Mesenteric fat pad (tissue), 1 donor: ENCODE measurements at regions not wholly inside any gene's neighbourhood (a gene's known extent, or its start where the extent isn't known, plus 50 kb on each side); places are given as distances from the start of the nearest gene placed in this dataset.
"Not testable (repeated sequence)": the region's sequence is repeated elsewhere in the genome, so short reads cannot be mapped to it uniquely, and the experiment has no call there.

Experiments
- DNase-seq: peaks from one replicate; pipeline ENCODE4 v3.0.0-alpha.2; 2020; ENCODE audit warnings: low spot score
- donor health status: DM: yes; HTN: yes; CAD: no.

DNA sequence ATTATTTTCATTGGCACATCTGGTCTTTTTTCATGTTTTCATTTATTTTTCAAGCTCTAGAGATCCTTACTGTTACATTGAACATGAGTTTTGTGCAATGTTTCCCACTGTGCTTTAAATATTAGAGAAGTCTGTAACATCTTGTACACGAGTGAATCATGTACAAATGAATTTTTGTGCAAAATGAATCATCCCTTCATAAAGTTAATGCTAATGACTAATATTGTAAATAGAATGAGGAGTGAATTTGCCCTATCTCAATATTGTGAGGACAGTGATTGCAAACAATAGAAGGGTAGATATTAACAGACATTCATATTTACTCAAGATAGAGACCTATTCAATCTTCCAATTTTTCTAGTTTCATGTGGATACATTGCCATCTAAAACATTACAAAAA lies 463.3 kb upstream of the FOXG1 start:
- no peak for DNase-seq

DNA sequence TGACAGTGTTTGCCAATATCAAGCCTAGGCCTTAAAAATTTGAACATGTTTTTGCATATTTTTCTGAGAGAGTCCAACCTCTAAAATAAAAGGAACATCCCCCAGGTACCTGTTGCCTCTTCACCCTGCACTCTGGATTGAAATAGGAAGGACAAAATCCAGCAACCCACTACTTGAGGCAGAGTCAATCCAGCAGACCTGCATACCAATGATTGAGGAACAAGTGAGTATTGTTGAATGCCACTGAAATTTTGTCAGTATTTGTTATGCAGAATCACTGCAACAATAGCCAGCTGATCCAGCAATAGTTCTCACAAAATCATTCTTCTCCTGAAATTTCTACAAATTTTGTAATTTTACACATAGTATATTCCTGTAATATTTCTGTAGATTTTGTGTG lies 460.6 kb upstream of the FOXG1 start:
- no peak for DNase-seq

DNA sequence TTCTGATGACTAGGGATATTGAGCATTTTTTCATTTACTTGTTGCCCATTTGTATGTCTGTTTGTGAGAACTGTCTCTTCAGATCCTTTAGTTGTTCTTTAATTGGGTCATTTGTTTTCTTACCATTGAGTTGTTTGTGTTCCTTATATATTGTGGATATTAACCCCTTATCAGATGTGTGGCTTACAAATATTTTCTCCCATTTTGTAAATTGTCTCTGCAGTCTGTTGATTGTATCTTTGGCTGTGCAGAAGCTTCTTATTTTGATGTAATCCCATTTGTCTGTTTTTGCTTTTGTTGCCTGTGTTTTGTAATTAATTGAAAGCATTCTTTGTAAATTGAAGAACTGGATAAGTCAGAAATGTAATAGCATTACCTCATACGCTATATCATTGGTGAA lies 459.1 kb upstream of the FOXG1 start:
- no peak for DNase-seq

DNA sequence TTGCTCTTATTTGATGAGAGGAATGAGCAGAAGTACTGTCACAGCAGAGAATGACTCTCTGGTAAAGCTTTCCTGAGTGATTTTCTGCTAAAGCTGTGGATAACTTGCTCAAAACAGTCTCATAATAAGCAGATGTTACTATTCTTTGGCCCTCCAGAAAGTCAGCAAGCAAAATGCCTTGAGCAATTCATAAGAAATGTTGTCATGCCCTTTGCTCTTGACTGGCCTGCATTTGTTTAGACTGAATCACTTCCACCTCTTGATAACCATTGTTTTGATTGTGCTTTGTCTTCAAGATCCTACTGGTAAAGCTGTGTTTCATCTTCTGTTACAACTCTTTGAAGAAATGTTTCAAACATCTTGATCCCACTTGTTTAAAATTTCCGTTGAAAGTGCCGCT lies 457.9 kb upstream of the FOXG1 start:
- DNase-seq = no peak

DNA sequence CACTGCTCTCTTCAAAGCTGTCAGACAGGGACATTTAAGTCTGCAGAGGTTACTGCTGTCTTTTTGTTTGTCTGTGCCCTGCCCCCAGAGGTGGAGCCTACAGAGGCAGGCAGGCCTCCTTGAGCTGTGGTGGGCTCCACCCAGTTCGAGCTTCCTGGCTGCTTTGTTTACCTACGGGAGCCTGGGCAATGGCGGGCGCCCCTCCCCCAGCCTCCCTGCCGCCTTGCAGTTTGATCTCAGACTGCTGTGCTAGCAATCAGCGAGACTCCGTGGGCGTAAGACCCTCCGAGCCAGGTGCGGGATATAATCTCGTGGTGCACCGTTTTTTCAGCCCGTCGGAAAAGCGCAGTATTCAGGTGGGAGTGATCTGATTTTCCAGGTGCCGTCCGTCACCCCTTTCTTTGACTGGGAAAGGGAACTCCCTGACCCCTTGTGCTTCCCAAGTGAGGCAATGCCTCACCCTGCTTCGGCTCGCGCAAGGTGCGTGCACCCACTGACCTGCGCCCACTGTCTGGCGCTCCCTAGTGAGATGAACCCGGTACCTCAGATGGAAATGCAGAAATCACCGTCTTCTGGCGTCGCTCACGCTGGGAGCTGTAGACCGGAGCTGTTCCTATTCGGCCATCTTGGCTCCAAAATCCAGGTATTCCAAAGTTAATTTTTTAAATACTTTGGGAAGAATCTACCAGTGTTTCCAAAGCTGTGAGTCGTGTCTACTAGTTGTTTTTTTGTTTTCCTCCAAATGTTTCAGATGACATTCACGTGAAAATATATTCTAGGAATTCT lies 448.5 kb upstream of the FOXG1 start:
- not testable (repeated sequence) for DNase-seq

DNA sequence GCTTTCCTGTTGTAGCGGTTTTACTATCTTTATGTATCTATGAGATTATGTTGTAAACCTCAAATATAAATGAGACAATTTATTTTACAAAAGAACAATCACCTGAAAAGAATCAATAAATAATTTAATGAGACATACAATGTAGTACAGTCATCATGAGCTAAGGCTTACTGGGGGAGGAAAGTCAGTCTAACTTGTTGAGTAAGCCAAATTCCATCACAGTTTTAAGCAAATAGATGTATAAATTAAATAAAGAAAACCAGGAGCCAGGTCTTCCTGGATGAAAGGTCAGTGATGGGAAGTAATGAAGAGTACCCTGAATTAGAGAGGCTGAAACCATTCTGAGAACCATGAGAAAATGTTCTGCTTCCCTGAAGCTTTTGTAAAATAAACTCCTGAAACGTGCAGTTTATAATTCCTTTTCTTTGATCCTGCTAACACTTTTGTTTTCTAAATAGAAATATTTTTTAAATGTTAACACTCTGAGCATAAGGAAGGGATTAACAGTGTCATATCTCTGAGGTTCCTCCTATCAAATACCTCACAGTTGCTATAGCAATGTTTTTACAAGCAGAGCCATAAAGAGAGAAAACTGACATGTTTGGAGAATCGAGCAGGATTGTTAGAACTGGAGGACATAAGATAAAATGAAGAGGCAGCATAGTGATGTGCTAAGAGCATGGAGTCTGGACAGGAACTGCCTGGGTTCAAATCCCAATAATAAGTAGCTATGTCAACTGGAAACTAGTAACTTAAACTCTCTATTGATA lies 444.9 kb upstream of the FOXG1 start:
- no peak for DNase-seq

DNA sequence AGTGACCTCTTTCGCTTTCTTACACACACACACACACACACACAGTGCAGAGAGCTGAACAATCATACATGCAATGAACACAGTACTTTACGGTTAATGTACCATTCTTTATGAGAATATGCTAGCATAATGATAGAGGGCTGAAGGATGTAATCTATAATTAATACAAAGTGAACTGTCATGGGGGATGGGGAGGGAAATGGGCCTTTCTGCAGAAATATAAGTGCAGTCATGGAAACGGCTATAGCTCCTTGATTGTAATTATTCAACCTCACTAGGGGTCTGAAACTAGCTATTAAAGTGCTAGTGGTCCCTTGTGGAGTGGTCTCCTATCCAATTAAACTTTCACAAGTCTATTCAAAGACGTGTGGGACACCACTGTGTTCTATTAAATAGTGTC lies 443.2 kb upstream of the FOXG1 start:
- no peak for DNase-seq

DNA sequence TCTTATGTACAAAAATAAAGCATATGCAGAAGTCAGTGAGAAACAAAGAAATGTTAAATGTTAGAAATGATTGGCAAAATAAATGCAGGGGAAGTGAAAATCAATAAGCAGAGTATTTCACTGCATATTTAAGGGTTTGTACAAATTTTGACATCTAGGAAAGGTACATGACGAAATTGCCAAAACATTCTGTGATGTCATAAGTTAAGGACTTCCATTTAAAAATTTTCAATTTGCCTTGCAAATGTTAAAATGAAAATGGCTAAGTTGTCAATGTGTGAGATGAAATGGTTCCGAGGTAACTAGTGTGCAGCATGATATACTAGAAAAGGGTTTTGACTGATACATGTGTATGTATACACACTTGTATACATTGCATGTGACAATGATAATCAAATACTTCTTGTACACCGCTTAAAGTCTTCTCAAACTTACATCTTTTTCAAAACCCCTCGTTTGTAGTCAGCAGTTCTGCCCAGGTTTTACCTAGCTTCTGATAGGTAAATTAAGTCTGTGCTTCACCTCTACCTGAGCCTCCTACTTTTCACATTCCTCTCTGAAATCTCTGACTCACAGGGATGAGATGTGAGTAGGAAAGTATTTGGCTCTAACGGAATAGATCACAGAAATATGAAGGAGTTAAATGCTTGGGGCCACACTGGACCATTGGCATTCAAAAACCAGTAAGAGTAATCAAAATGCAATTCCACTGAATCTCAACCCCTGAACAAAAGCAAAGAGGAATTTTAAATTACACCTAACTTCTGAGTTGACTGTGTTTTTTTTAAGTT lies 442.4 kb upstream of the FOXG1 start:
- DNase-seq = no peak

DNA sequence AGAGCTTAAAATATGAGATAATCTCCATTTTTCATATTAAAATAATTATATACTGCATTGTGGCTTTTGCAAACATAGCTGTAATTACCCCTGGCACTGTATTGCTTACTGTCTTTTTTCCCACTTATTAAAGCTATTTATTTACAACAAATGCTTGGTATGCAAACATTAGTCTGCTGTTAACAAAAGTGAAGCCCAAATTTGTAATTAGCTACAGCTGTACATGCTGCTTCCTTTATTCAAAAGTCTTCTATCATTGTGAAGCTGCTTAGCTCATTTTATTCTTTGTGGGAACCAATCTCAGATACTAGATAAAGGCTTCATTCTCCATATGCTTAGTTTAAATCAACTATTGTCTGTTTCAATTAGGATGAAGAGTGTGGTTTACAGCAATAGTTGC lies 425.8 kb upstream of the FOXG1 start:
- no peak for DNase-seq

DNA sequence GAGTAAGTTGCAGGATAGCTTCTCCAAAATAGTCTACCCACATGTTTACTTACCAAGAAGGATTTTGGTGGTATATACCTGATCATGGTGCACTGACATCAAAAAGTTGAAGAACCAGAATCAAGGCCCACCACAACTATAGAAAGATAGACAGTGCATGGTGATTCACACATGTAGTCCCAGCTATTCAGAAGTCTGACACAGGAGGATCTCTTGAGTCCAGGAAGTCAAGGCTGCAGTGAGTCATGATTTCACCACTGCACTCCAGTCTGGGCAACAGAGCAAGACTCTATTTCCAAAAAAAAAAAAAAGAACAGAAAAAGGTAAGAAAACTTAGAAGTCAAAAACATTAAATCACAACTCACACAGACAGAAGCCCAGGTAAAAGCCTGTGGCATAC lies 422.2 kb upstream of the FOXG1 start:
- DNase-seq = no peak

DNA sequence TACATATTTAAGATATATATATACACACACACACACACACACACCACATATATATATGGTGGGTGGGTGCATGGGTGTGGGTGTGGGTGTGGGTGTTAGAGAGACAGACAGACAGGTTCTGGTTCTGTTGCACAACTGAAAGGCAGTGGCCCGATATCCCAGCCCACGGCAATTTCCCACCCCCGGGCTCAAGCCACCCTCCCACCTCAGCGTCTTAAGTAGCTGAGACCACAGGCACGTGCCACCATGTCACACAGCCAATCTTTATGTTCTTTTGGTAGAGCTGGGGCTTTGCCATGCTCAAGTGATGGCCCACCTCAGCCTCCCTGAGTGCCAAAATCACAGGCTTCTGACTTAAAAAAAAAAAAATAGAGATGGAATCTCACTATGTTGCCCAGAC lies 417.8 kb upstream of the FOXG1 start:
- DNase-seq = no peak

DNA sequence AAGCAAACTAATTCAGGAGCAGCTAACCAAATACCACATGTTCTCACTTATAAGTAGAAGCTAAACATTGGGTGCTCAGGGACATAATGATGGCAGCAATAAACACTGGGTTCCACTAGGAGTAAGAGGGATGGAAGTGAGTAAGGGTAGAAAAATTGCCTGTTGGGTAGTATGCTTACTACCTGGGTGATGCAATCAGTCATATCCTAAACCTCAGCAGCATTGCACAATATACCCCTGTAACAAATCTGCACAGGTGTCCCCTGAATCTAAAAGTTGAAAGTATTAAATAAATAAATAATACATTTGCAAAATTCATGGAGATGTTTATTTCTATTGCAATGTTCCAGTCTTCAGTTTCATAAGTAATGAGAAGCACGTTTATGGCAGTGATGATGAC lies 409.8 kb upstream of the FOXG1 start:
- no peak for DNase-seq

DNA sequence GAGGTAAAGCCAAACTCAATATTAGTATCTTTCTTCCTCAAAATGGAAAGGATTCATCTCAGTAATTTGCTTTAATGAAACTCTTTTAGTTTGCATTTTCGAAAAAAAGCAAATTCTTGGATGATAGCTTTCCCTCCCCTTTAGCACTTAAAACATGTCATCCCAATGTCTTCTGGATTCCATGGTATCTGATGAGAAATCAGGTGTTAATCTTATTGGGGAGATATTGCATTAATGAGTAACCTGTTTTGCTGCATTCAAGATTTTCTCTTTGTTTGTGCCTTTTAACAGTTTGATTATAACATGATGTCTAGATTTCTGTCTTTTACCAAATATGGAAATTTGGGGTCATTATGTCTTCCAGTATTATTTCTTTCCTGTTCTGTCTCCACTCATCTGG lies 405.1 kb upstream of the FOXG1 start:
- no peak for DNase-seq

DNA sequence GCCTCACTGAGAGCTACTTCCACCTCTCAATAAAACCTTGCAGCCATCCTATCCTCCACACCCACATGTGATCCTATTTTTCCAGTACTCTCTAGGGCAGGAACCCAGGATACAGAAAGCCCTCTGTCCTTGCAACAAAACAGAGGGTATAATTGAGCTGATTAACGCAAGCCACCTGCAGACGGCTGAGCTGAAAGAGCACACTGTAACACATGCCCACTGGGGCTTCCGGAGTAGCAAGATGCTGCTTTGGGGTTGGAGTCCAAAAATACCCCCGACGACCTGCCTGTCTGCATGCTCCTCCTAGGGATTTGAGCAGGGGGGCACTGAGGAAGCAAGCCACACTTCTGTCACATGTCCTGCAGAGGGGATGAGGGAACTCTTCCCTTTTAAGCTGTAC lies 401.1 kb upstream of the FOXG1 start:
- DNase-seq = no peak

DNA sequence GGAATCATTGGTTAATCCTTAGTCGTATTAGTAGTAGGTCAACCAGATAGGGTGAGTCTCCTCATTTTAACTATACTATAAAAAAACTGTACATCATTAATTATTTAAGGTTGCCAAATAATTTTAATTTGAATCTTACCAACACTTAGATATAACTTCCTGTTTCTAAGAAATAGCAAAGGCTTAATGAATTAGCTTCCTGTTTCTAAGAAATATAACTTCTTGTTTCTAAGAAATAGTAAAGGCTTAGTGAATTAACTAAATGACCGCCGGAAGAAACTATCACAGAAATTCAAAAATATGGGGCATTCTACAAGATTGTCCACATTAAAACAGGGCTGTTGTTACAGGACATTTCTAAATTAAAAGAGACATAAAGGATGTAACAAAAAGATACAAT lies 392.9 kb upstream of the FOXG1 start:
- DNase-seq = no peak

DNA sequence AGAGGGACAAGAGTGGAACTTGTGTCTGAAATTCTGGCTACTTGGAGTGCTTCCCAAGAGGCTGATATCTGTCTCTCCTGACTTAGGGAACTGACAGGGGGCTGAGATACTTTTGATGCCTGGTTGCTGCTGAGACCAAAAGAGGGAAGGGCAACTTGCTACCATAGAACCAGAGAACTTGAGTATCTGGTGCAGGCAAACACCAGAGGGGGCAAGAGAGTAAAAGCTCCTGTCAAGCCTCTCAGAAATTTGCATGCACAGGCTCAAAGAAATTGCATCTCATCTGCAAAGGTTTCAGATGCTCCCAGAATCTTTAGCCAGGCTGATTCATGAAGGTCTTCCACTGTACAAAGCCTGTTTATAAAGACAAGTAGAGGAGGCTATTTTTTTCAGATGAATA lies 391.3 kb upstream of the FOXG1 start:
- no peak for DNase-seq

DNA sequence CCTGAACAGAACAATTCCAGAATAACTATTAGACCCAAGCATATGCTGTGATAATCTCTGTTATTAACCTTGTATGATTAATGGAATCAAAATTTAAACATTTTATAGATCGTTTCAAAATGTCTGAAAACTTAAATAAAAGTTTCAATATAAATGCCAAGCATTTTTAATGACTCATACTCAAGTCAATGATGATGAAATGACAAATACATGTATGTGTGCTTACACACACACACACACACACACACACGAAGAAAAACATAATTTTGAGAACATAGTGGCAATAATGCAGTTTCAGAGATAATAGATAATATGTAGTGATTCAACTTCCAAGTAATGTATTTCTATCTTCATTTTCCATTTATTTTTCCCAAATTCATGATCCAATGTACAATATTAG lies 384.9 kb upstream of the FOXG1 start:
- no peak for DNase-seq

DNA sequence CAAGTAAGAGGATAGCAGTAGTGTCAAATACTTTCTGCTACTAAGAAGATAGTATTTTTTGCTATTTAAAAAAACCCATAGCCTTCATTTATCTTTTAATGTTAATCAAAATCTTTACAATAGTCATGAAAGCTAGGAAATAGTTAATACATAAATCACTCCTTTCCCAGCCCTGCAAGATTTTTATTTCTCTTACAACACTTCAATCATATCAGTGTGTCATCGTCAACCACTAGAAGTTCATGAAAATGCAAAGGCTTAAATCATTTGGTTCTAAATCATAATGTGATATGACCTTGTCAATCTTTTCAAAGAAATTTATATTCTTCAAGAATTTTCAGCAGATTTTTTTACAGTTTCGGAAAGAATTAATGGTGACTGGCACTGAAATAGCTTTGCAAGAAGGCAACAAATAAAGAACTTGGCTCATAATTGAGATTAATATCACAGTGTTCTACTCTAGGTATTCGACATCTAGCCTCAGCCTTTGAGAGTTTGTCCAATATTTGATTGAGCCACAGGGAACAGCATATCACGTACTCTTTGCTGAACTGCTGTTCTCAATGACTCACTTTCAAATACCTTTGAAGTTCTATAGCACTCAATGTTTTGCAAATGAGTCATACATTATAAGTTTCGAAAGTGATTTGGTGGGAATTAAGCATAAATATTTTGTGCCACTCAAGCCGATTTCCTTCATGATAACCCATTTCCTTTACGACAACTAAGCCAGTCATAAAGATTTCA lies 384.0 kb upstream of the FOXG1 start:
- DNase-seq = no peak

DNA sequence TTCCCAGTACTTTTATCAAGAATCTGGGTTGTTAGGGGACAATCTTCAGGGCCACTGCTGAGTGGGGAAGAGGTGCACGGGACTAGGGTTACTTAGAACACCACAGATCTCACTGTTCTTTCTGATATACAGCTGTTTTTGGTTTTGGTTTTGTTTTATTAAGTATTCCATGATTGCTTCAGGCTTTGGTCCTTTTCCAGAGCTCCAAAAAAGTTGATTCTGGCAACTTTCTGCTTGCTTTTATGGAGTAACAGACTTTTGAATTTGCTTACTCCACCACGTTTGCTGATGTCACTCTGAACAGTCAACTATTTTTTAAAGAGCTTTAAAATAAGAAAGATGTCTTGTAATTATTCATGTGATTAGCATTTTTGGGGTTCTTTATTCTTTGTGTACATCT lies 368.1 kb upstream of the FOXG1 start:
- no peak for DNase-seq

DNA sequence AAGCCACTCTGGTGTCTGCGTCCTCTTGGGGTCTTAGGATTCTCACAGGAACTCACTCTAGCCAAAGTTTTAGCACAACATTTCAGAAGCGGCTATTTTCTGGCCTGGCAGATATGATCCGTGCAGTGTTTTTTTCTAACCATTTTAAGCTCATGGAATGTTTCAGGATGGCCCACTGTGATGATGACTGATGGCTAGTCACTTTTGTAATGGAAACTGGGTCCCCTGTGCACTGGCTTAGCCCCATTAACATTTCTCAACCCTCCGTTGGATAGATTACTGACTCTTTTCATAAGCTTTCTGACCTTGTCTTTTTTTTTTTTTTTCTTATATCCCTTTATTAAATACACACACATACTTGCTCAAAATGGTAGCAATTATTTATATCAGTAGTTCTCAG lies 364.9 kb upstream of the FOXG1 start:
- DNase-seq = not testable (repeated sequence)

DNA sequence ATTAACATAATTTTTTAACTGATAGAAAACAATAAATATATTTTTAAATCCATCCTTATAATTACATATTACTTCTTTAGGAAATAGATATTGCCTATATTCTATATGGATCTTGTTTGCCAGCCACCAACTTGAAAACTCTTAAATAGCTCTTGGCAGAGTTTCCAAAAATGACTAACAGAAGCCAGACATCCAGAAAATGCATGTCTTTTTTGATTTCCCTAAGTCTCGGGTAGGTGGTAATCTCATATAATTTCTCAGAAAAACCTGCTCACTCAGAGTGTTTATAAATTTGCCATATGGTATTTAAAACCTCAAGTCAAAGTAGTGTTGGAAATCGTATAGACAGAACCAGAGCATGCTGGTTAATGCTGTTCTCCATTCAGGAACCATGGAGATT lies 360.4 kb upstream of the FOXG1 start:
- no peak for DNase-seq
